Uterus (tissue), 2 donors: ENCODE measurements at regions not wholly inside any gene's neighbourhood (a gene's known extent, or its start where the extent isn't known, plus 50 kb on each side); places are given as distances from the start of the nearest gene placed in this dataset.

Source experiments
- POLR2A ChIP-seq, 2 donors: fragments of 450-650 bp; IDR thresholded peaks; one replicate each; pipeline ENCODE4 v1.6.1; 2016; ENCODE audit warnings: antibody characterized with exemption in 2 of 2, mild to moderate bottlenecking in 1 of 2, moderate library complexity in 1 of 2
- TF ChIP-seq, protein P1 (sequence below), 4 experiments: fragments of 200-600 bp in 2 of 4; fragments of 450-650 bp in 2 of 4; sonication (generic) in 2 of 4; IDR thresholded peaks; one replicate each; pipeline ENCODE4 v1.5.1; 2016 to 2019; ENCODE audit warnings: antibody characterized with exemption in 4 of 4, mild to moderate bottlenecking in 2 of 4, moderate library complexity in 1 of 4

DNA sequence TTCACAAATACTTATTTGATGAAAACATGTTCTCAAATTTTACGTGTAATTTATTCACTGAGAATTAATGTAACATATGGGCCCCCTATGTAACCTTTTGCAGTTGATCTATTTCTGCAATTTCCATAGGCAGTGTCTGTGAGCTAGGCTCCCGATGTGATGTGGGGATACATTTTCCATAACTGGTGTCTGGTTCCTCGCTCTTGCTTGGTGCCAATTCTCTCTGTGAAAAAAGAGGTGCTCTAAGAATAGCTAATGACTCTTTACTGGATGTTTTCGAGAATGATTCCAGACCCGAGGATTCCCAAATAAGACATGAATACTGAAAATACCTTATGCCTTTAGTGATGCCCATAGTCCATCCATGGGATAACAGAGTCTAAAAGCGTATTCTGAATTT lies 286.7 kb upstream of the FZD8 start:
- TF ChIP-seq, protein P1, sequence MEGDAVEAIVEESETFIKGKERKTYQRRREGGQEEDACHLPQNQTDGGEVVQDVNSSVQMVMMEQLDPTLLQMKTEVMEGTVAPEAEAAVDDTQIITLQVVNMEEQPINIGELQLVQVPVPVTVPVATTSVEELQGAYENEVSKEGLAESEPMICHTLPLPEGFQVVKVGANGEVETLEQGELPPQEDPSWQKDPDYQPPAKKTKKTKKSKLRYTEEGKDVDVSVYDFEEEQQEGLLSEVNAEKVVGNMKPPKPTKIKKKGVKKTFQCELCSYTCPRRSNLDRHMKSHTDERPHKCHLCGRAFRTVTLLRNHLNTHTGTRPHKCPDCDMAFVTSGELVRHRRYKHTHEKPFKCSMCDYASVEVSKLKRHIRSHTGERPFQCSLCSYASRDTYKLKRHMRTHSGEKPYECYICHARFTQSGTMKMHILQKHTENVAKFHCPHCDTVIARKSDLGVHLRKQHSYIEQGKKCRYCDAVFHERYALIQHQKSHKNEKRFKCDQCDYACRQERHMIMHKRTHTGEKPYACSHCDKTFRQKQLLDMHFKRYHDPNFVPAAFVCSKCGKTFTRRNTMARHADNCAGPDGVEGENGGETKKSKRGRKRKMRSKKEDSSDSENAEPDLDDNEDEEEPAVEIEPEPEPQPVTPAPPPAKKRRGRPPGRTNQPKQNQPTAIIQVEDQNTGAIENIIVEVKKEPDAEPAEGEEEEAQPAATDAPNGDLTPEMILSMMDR (IDR thresholded peaks at IDR 0.05), result no peak
- no peak for TF ChIP-seq POLR2A (IDR thresholded peaks at IDR 0.05)
